Activated CD4-positive, alpha-beta T cell treated with anti-CD3 and anti-CD28 coated beads, Interleukin-2, amount 10 ng/mL, durations not matched to agents 24 days and 14 days (primary cell): ENCODE measurements at regions not wholly inside any gene's neighbourhood (a gene's known extent, or its start where the extent isn't known, plus 50 kb on each side); places are given as distances from the start of the nearest gene placed in this dataset.

ENCODE experiments used
- DNase-seq: peaks from one replicate; pipeline ENCODE4 v3.0.0; 2022
- H3K27ac Mint-ChIP-seq: one replicate; pipeline ENCODE4 v1.8.0; 2022; ENCODE audit warnings: mild to moderate bottlenecking, mixed read lengths
- H3K27me3 Mint-ChIP-seq: one replicate; pipeline ENCODE4 v1.8.0; 2022; ENCODE audit warnings: mixed read lengths
- H3K36me3 Mint-ChIP-seq: one replicate; pipeline ENCODE4 v1.8.0; 2022; ENCODE audit warnings: low read depth, mild to moderate bottlenecking, mixed read lengths
- H3K4me1 Mint-ChIP-seq: one replicate; pipeline ENCODE4 v1.8.0; 2021; ENCODE audit warnings: mixed read lengths
- H3K4me3 Mint-ChIP-seq: one replicate; pipeline ENCODE4 v1.8.0; 2022; ENCODE audit warnings: mild to moderate bottlenecking, moderate library complexity, mixed read lengths
- H3K9me3 Mint-ChIP-seq: one replicate; pipeline ENCODE4 v1.8.0; 2021; ENCODE audit warnings: mixed read lengths
- intact Hi-C: fragments of 100-400 bp; cut with micrococcal nuclease; formaldehyde crosslinking; loops from one replicate; pipeline ENCODE4 v1.15.1; 2023

DNA sequence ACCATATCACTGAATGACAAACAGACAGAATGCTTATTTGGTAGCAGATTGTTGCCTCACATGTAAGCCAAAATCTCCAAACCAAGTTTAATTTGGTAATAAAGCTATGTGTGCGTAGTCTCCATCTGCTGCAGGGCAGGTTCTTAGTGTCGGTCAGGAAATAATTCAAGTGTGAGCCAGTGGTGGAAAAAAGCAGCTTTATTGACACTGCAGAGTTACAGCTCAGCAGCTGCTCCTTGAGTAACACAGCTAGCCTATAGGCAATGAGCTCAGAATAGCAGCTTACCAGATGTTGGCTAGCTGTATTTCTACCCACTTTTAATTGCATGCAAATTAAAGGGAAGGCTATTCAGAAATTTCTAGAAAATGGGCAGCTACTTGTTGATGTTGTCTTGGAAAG lies 757.8 kb upstream of the HS3ST1 start:
- H3K36me3 Mint-ChIP-seq = no peaks in the 10 kb centered on the region
- no peaks in the 10 kb centered on the region for H3K9me3 Mint-ChIP-seq
- H3K4me3 Mint-ChIP-seq = no peak overlapping the region
- H3K4me1 Mint-ChIP-seq = no peaks in the 10 kb centered on the region
- intact Hi-C loops = no loop called here
- H3K27me3 Mint-ChIP-seq = no peaks in the 10 kb centered on the region
- H3K27ac Mint-ChIP-seq = no peak overlapping the region
- no peak for DNase-seq

GRCh38 chr4:12178614-12179610 lies 750.2 kb upstream of the HS3ST1 start:
- no peak for DNase-seq
- Mint-ChIP-seq H3K27me3 (no peaks in the 10 kb centered on the region), H3K36me3 (no peaks in the 10 kb centered on the region), H3K4me3 (no peak overlapping the region), H3K9me3 (peaks cover 3% of the 10 kb centered on the region), H3K4me1 (no peaks in the 10 kb centered on the region), H3K27ac (no peak overlapping the region)
- intact Hi-C loops = no loop called here

GRCh38 chr4:12177416-12177815 lies 748.7 kb upstream of the HS3ST1 start:
- no peak overlapping the region for H3K4me3 Mint-ChIP-seq
- intact Hi-C loops = no loop called here
- H3K36me3 Mint-ChIP-seq = no peaks in the 10 kb centered on the region
- H3K27me3 Mint-ChIP-seq = no peaks in the 10 kb centered on the region
- DNase-seq = no peak
- peaks cover 3% of the 10 kb centered on the region for H3K9me3 Mint-ChIP-seq
- no peak overlapping the region for H3K27ac Mint-ChIP-seq
- no peaks in the 10 kb centered on the region for H3K4me1 Mint-ChIP-seq

- Mint-ChIP-seq H3K4me1 (no peaks in the 10 kb centered on the region), H3K27ac (no peak overlapping the region), H3K27me3 (no peaks in the 10 kb centered on the region), H3K9me3 (peaks cover 3% of the 10 kb centered on the region), H3K4me3 (no peak overlapping the region), H3K36me3 (no peaks in the 10 kb centered on the region)
- intact Hi-C loops = no loop called here
- DNase-seq = no peak
Observed at GRCh38 chr4:12173496-12173895, 744.8 kb upstream of the HS3ST1 start.

- Mint-ChIP-seq H3K4me3 (no peak overlapping the region), H3K36me3 (no peaks in the 10 kb centered on the region), H3K27ac (no peak overlapping the region), H3K27me3 (no peaks in the 10 kb centered on the region), H3K4me1 (no peaks in the 10 kb centered on the region), H3K9me3 (peaks cover 2% of the 10 kb centered on the region)
- no peak for DNase-seq
- intact Hi-C loops = no loop called here
Observed at GRCh38 chr4:12172198-12172973, 743.7 kb upstream of the HS3ST1 start.

DNA sequence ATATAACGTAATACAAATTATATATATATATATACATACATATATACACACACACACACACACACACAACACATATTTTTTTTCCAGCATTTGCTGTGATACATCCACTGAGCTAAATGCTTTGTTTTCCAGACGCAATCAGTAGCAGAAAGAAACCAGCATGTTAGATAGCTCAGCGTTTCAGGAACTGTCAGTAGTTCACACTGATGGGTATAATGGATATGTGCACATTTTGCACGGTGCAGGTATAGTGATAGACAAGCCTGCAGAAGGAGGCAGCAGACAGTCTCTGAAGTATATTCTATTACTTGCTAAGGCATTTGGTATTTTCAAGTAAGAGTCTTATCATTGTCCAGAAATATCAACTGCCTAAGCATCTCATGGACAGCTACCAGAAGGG lies 741.6 kb upstream of the HS3ST1 start:
- no peak overlapping the region for H3K27ac Mint-ChIP-seq
- H3K27me3 Mint-ChIP-seq = no peaks in the 10 kb centered on the region
- intact Hi-C loops = no loop called here
- DNase-seq = no peak
- no peak overlapping the region for H3K4me3 Mint-ChIP-seq
- H3K4me1 Mint-ChIP-seq = no peaks in the 10 kb centered on the region
- no peaks in the 10 kb centered on the region for H3K9me3 Mint-ChIP-seq
- H3K36me3 Mint-ChIP-seq = no peaks in the 10 kb centered on the region

DNA sequence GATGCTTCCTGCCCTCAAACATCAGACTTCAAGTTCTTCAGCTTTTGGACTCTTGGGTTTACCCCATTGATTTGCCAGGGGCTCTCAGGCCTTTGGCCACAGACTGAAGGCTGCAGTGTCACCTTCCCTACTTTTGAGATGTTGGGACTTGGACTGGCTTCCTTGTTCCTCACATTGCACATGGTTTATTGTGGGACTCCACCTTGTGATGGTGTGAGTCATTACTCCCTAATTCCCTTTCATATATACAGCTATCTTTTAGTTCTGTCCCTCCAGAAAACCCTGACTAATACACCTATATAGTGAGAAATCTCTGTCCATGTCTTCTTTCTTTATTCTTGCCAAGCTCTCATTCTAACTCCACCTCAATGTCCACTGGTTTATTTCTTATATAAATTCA lies 736.9 kb upstream of the HS3ST1 start:
- H3K4me1 Mint-ChIP-seq = no peaks in the 10 kb centered on the region
- no peak overlapping the region for H3K4me3 Mint-ChIP-seq
- DNase-seq = no peak
- H3K27ac Mint-ChIP-seq = no peak overlapping the region
- peaks cover 3% of the 10 kb centered on the region for H3K9me3 Mint-ChIP-seq
- H3K36me3 Mint-ChIP-seq = no peaks in the 10 kb centered on the region
- intact Hi-C loops = no loop called here
- no peaks in the 10 kb centered on the region for H3K27me3 Mint-ChIP-seq

DNA sequence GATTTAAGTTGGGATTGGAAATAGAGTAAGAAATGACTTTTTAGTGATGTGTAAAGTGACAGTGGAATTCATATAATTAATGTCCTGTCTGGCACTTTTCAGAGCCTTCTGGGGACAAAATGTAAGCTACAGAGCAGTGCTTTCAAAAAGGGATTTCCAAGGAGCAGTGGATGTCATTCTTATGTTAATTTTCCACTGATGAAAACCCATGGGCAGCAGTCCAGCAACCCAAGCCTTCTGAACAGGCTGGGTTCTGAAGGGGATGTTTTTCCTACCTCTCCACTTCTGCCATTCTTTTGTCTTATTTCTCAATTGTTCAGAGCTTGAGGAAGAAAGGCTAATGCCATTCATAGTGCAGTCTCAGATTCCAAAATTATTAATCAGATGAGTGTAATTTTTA lies 717.6 kb upstream of the HS3ST1 start:
- Mint-ChIP-seq H3K9me3 (peaks cover 9% of the 10 kb centered on the region), H3K27me3 (no peaks in the 10 kb centered on the region), H3K4me3 (no peak overlapping the region), H3K27ac (no peak overlapping the region), H3K36me3 (no peaks in the 10 kb centered on the region), H3K4me1 (no peaks in the 10 kb centered on the region)
- intact Hi-C loops = no loop called here
- DNase-seq = no peak

- H3K27me3 Mint-ChIP-seq = no peaks in the 10 kb centered on the region
- H3K27ac Mint-ChIP-seq = no peak overlapping the region
- H3K4me1 Mint-ChIP-seq = no peaks in the 10 kb centered on the region
- peaks cover 4% of the 10 kb centered on the region for H3K9me3 Mint-ChIP-seq
- no peaks in the 10 kb centered on the region for H3K36me3 Mint-ChIP-seq
- H3K4me3 Mint-ChIP-seq = no peak overlapping the region
- no peak for DNase-seq
- intact Hi-C loops = no loop called here
Observed at GRCh38 chr4:12145768-12146167, 717.1 kb upstream of the HS3ST1 start.

DNA sequence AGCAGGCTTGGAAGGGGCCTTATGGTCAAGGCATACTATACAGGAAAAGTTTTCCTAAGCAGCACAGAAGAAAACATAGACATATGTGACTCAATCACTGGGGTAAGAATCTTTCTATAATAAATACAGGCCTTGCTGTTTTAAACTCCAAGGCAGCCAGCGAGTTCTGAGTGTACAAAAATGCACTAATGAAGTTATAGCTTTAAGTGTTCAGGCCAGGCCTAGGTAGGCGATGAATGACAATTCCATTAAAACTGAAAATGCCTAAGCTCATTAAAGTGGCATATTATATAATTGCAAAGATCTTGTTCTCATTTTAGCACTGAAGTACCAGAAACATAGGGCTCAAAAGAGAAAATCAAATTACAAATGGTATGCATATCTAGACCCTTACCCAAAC lies 716.4 kb upstream of the HS3ST1 start:
- H3K9me3 Mint-ChIP-seq = peaks cover 3% of the 10 kb centered on the region
- no peak overlapping the region for H3K4me3 Mint-ChIP-seq
- no peaks in the 10 kb centered on the region for H3K27me3 Mint-ChIP-seq
- no peaks in the 10 kb centered on the region for H3K4me1 Mint-ChIP-seq
- H3K27ac Mint-ChIP-seq = no peak overlapping the region
- DNase-seq = no peak
- H3K36me3 Mint-ChIP-seq = no peaks in the 10 kb centered on the region
- intact Hi-C loops = no loop called here

- Mint-ChIP-seq H3K4me1 (no peaks in the 10 kb centered on the region), H3K27me3 (no peaks in the 10 kb centered on the region), H3K27ac (no peak overlapping the region), H3K36me3 (no peaks in the 10 kb centered on the region), H3K9me3 (peaks cover 3% of the 10 kb centered on the region), H3K4me3 (no peak overlapping the region)
- DNase-seq = no peak
- intact Hi-C loops = no loop called here
Observed at GRCh38 chr4:12144051-12144450, 715.4 kb upstream of the HS3ST1 start.

DNA sequence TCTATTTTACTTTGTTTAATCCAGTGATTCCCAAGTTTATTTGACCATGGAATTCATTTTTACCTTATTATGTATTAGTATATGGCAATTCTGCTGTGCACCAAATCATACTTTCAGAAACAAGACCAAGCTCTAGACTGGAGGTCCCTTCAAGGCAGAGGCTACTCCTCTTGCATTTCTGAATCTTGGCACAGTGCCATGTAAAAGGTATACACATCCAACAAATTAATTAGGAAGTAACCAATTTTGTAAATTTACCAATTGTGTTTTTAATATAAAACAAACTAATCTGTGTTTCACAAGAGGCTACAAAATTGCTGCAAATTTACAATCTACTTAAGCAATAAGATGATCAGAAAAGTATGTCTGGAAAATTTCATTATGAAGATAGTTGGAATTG lies 712.2 kb upstream of the HS3ST1 start:
- Mint-ChIP-seq H3K4me1 (no peaks in the 10 kb centered on the region), H3K9me3 (peaks cover 3% of the 10 kb centered on the region), H3K27me3 (no peaks in the 10 kb centered on the region), H3K36me3 (no peaks in the 10 kb centered on the region), H3K4me3 (no peak overlapping the region), H3K27ac (no peak overlapping the region)
- intact Hi-C loops = no loop called here
- DNase-seq = no peak

- H3K27ac Mint-ChIP-seq = no peak overlapping the region
- no peak overlapping the region for H3K4me3 Mint-ChIP-seq
- intact Hi-C loops = no loop called here
- H3K9me3 Mint-ChIP-seq = peaks cover 3% of the 10 kb centered on the region
- H3K27me3 Mint-ChIP-seq = no peaks in the 10 kb centered on the region
- DNase-seq = no peak
- no peaks in the 10 kb centered on the region for H3K4me1 Mint-ChIP-seq
- H3K36me3 Mint-ChIP-seq = no peaks in the 10 kb centered on the region
Observed at GRCh38 chr4:12139296-12139695, 710.6 kb upstream of the HS3ST1 start.

DNA sequence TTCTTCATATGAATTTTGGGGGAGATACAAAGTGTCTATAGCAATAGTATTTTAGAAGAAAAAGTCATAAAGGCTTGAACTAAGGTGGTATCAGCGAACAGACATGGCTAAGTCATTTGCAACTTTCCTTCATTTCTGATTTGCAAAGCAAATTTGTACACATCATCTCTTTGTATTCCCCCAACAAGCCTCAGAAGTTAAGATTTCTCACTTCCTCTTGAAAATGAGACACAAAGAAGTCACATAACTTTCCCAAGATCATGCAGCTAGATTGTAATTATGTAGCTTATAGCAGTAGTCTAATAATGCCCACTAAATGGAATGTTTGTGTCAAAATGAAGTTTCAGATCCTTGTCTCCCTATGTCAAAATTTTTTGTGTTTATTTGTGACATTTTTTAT lies 709.8 kb upstream of the HS3ST1 start:
- no peaks in the 10 kb centered on the region for H3K27me3 Mint-ChIP-seq
- intact Hi-C loops = no loop called here
- DNase-seq = no peak
- H3K36me3 Mint-ChIP-seq = no peaks in the 10 kb centered on the region
- H3K9me3 Mint-ChIP-seq = peaks cover 6% of the 10 kb centered on the region
- H3K4me3 Mint-ChIP-seq = no peak overlapping the region
- H3K27ac Mint-ChIP-seq = no peak overlapping the region
- H3K4me1 Mint-ChIP-seq = no peaks in the 10 kb centered on the region
